SK-N-SH treated with all-trans-retinoic acid at 6 μM for 48 hours (cell line): ENCODE measurements at regions not wholly inside any gene's neighbourhood (a gene's known extent, or its start where the extent isn't known, plus 50 kb on each side); places are given as distances from the start of the nearest gene placed in this dataset.

Source experiments
- ARNTL ChIP-seq: fragments of 450-650 bp; formaldehyde crosslinking; IDR thresholded peaks from 2 replicates; pipeline ENCODE4 v1.5.0; 2020; ENCODE audit warnings: low read depth, mild to moderate bottlenecking, moderate library complexity, borderline replicate concordance
- BACH2 ChIP-seq: fragments of 250-450 bp; sonication (Bioruptor Pico); IDR thresholded peaks from 2 replicates; pipeline ENCODE4 v1.9.0; 2021; ENCODE audit warnings: mild to moderate bottlenecking, borderline replicate concordance
- CSDC2 ChIP-seq: fragments of 250-450 bp; sonication (Bioruptor Pico); IDR thresholded peaks from 2 replicates; pipeline ENCODE4 v1.5.0; 2020; ENCODE audit warnings: mild to moderate bottlenecking, moderate library complexity
- ESRRG ChIP-seq: fragments of 250-450 bp; sonication (Bioruptor Pico); IDR thresholded peaks from 2 replicates; pipeline ENCODE4 v1.6.1; 2021; ENCODE audit warnings: mild to moderate bottlenecking
- OSR1 ChIP-seq: fragments of 250-450 bp; sonication (Bioruptor Pico); IDR thresholded peaks from 2 replicates; pipeline ENCODE4 v1.8.0; 2022; ENCODE audit warnings: moderate library complexity, mild to moderate bottlenecking, inconsistent platforms
- PPARA ChIP-seq: fragments of 250-450 bp; sonication (Bioruptor Pico); IDR thresholded peaks from 2 replicates; pipeline ENCODE4 v1.5.0; 2020; ENCODE audit warnings: mild to moderate bottlenecking, borderline replicate concordance
- RARB ChIP-seq: fragments of 250-450 bp; sonication (Bioruptor Pico); IDR thresholded peaks from 2 replicates; pipeline ENCODE4 v1.8.0; 2021; ENCODE audit warnings: mild to moderate bottlenecking, moderate library complexity
- SNAI2 ChIP-seq: fragments of 250-450 bp; sonication (Bioruptor Pico); IDR thresholded peaks from 2 replicates; pipeline ENCODE4 v1.5.0; 2020; ENCODE audit warnings: mild to moderate bottlenecking, moderate library complexity
- TOX ChIP-seq: fragments of 250-450 bp; sonication (Bioruptor Pico); IDR thresholded peaks from 2 replicates; pipeline ENCODE4 v1.8.0; 2021; ENCODE audit warnings: mild to moderate bottlenecking, moderate library complexity, borderline replicate concordance
- ZC3H10 ChIP-seq: fragments of 250-450 bp; sonication (Bioruptor Pico); IDR thresholded peaks from 2 replicates; pipeline ENCODE4 v1.5.1; 2021; ENCODE audit warnings: mild to moderate bottlenecking, moderate library complexity
- ZFP30 ChIP-seq: fragments of 450-650 bp; formaldehyde crosslinking; IDR thresholded peaks from 2 replicates; pipeline ENCODE4 v1.5.0; 2022; ENCODE audit warnings: mild to moderate bottlenecking, moderate library complexity
- ZNF565 ChIP-seq: fragments of 450-650 bp; formaldehyde crosslinking; conservative IDR thresholded peaks from 2 replicates; pipeline ENCODE4 v1.5.0; 2020; ENCODE audit warnings: low read depth, mild to moderate bottlenecking, moderate library complexity
- ZNF8 ChIP-seq: fragments of 450-650 bp; formaldehyde crosslinking; IDR thresholded peaks from 2 replicates; pipeline ENCODE4 v1.5.0; 2020; ENCODE audit warnings: mild to moderate bottlenecking, moderate library complexity
- TF ChIP-seq, protein P1 (sequence below): fragments of 250-450 bp; sonication (Bioruptor Pico); IDR thresholded peaks from 2 replicates; pipeline ENCODE4 v1.8.0; 2020; ENCODE audit warnings: mild to moderate bottlenecking, moderate library complexity, borderline replicate concordance

DNA sequence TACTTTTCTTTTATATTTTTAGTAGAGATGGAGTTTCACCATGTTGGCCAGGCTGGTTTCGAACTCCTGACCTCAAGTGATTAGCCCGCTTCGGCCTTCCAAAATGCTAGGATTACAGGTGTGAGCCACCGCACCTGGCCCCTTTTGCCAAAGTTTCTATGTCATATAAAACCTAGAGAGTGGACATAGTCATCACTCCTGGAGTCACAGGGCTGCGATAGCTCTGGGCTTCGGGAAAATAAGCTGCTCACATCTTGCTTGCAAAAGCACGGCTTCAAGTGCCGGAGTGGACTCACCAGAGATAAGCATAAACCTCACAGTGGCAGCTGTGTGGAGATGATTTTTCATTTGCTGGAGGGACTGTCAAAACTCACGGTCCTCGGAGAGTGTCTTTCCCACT is 171.2 kb downstream of the TEX29 start:
- TF ChIP-seq SNAI2 (CRISPR knock-in tag), result no peak
- TF ChIP-seq ESRRG (CRISPR knock-in tag), result no peak
- no peak for TF ChIP-seq ZNF565
- no peak for TF ChIP-seq RARB (CRISPR knock-in tag)
- no peak for TF ChIP-seq CSDC2 (CRISPR knock-in tag)
- no peak for TF ChIP-seq OSR1
- TF ChIP-seq TOX (CRISPR knock-in tag), result no peak
- TF ChIP-seq, protein P1, sequence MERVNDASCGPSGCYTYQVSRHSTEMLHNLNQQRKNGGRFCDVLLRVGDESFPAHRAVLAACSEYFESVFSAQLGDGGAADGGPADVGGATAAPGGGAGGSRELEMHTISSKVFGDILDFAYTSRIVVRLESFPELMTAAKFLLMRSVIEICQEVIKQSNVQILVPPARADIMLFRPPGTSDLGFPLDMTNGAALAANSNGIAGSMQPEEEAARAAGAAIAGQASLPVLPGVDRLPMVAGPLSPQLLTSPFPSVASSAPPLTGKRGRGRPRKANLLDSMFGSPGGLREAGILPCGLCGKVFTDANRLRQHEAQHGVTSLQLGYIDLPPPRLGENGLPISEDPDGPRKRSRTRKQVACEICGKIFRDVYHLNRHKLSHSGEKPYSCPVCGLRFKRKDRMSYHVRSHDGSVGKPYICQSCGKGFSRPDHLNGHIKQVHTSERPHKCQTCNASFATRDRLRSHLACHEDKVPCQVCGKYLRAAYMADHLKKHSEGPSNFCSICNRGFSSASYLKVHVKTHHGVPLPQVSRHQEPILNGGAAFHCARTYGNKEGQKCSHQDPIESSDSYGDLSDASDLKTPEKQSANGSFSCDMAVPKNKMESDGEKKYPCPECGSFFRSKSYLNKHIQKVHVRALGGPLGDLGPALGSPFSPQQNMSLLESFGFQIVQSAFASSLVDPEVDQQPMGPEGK (CRISPR knock-in tag), result no peak
- TF ChIP-seq ZFP30 (CRISPR knock-in tag), result no peak
- no peak for TF ChIP-seq ARNTL (CRISPR knock-in tag)
- TF ChIP-seq BACH2 (CRISPR knock-in tag), result no peak
- no peak for TF ChIP-seq ZNF8 (CRISPR knock-in tag)
- no peak for TF ChIP-seq PPARA (CRISPR knock-in tag)
- no peak for TF ChIP-seq ZC3H10 (CRISPR knock-in tag)
